ENCODE measurements at regions not wholly inside any gene's neighbourhood (a gene's known extent, or its start where the extent isn't known, plus 50 kb on each side); places are given as distances from the start of the nearest gene placed in this dataset.
A peak's percentile ranks its signal among the peaks of the same experiment; 100 is the strongest.
"Not testable (repeated sequence)": the region's sequence is repeated elsewhere in the genome, so short reads cannot be mapped to it uniquely, and the experiment has no call there.

- no peak for DNase-seq
Measured at GRCh38 chr18:49731860-49732311, 81.4 kb downstream of the ACAA2 start.

- no peak for DNase-seq
Measured at GRCh38 chr18:49731421-49731841, 81.9 kb downstream of the ACAA2 start.

- DNase-seq, result no peak
Measured at GRCh38 chr18:49730951-49731391, 82.4 kb downstream of the ACAA2 start.

GRCh38 chr18:49728542-49728941, 84.8 kb downstream of the ACAA2 start:
- no peak for DNase-seq

GRCh38 chr18:49727816-49728215, 85.5 kb downstream of the ACAA2 start:
- no peak for DNase-seq

DNA sequence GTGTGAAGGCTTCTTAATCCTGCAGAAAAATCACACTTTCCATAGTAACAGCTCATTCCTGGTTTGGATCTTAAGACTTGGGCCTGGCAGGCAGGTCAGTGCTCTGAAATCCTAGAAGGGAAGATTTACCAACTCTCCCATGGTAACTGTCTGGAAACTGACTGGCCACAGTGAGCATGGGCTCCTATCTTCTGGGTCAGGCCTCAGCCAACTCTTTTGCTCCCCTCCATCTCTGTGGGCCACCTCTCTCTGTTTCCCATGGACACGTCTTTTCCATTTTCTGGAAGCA, 86.7 kb downstream of the ACAA2 start:
- DNase-seq, result no peak

DNA sequence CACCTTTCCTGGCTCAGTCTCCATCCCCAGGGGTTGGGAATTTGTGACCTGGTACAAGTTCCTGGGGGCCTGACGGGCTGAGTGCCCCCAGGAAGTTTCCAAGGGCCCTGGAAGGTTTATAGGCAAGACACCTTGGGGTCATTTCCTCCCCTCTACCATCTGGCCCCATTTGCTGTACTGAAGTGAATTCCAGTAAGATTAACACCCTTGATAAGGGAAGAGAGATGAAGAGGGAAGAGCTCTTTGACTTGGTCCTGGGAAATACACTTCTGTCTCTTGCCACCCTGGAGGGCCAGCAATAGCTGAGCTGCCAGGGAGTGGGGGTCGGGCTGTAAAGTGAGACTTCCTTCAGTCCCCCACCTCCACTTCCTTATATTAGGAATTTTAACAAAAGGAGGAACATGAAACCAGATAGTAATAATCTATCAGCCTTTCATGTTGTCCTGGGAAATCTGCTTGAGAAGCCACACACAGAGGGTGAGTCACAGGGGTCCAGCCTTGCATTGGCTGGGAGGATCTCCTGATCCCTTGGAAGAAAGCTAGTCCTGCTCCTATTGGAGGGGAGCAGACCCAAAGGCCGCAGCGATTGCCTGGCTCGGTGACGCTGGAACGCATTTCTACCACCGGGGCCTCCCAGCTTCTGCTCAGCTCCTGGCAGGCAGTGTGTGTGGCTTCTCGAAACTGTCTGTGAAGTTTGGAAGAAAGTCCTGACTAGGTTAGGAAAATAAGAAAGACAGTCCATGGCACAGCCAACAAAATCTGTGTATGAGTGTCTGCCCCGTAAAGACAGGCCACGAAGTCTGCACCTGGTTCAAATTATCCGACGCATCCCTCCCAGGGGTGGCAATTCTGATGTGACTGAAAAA, 87.3 kb downstream of the ACAA2 start:
- peak; percentile 93 for DNase-seq

DNA sequence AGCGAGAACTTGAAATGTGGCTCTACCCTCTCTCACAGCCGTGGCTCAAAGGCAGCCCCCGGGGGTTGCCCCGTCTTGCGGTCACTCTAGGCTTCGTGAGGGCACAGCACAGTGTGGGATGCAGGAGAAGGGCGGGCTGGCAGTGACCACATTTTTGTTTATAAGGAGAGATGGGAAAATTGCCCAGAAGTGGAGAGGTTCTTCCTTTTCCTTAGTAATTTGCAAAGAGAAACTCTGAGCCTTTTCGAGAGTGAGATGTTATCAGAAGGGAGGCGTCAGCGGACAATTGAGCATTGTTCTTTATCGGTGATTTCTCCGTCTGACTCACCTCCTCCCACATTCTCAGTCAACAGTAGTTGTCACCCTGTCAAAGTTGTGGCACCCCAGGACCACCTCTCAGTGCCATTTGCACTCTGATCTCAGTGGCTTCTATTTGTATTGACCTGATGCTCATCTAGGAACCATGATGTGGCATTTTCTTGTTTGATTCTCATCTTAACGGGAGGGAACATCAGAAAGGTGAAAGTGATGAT, 89.6 kb downstream of the ACAA2 start:
- no peak for DNase-seq

- no peak for DNase-seq
Measured at GRCh38 chr18:49722477-49722876, 90.9 kb downstream of the ACAA2 start.

DNA sequence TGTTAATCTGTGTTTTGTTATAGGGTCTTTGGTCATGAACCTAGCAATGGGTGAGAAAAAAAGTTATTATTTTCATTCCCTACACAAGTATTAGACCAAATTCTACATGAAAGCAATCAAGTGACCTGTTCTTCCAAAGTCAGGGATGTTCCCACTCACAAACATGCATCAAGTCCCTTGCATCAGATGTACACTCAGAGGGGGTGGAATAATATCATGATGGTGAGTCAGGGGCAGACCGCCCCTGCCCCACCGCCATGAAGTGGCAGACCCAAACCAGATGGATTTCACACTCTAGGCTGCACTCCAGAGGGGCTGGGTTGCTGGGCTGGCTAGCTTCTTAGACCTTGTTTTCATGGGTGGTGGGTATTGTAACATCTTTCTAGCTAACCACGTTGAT, 91.4 kb downstream of the ACAA2 start:
- no peak for DNase-seq

GRCh38 chr18:49720944-49721343, 92.4 kb downstream of the ACAA2 start:
- not testable (repeated sequence) for DNase-seq

DNA sequence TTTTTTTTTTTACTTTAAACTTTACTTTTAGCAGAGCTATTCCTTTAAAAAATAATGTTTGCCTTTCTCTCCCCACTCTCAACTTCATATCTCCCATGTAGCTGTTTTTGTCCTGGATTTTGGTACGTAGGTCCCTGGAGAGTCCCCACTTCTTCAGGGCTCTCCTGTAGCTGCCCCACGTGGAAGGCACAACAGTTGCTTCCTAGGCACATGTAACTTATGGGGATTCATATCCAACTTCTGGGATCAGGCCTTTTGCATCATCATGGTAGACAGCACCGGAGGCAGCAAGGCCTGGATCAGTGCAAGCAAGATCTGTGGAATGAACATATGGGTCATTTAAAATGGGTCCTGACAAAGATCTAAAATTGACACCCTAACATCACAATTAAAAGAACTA, 95.7 kb downstream of the ACAA2 start:
- DNase-seq, result no peak

GRCh38 chr18:49716035-49716434, 97.3 kb downstream of the ACAA2 start:
- no peak for DNase-seq

DNA sequence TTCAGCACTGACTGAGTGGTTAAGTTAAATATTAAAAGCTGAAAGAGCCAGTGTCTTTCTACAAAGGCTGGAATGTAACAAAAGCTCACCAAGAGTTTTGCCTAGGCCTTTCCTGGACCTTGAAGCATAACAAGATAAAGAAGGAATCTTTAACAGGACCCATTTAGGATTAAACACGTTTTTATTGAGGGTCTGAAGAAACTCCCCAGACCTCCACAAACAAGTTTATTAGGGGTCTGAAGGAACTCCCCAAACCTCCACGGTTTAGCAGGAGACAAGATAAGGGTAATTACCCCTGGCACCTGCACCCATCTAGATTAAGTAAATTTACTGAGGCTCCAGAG, 104.0 kb downstream of the ACAA2 start:
- no peak for DNase-seq

- no peak for DNase-seq
Measured at GRCh38 chr18:49708662-49709346, 104.5 kb downstream of the ACAA2 start.

- DNase-seq, result no peak
Measured at GRCh38 chr18:49707599-49707998, 105.7 kb downstream of the ACAA2 start.

- DNase-seq, result no peak
Measured at GRCh38 chr18:49704334-49704733, 109.0 kb downstream of the ACAA2 start.

DNA sequence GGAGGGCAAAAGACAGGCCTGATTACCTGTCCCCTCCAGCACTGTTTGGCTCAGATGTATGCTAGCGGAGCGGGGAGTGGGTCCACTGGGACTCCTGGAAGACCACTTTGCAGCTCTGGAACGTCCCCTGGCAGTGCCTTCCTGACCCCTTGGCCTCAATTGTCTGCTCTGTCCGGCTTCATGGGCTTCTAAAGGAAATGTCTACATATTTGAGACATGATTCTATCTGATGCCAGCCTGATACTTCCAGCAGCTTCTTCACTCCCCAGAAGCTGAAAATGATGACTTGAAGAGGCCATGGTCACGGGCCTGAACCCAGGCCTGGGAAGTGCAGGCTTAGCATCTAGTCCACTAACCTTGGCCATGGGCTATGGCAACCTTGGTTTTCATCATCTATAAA, 112.1 kb downstream of the ACAA2 start:
- DNase-seq, result no peak

DNA sequence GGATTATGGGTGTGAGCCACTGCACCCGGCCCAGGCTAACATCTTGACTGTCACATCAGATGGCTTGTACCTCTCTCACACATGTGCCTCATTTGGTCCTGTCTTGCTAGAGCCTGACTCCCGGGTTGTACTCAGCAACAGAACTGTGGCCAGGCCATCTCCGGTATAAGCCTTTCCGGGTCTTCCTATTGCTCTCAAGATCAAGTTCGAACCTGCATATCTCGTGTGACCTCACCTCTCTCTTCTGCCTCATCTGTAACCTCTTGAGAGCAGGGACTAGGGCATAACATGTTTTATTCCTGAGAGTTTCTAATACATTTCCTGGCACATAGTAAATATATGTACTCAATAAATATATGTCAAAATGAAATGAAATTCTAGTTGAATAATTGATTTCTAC, 114.0 kb downstream of the ACAA2 start:
- DNase-seq, result no peak

DNA sequence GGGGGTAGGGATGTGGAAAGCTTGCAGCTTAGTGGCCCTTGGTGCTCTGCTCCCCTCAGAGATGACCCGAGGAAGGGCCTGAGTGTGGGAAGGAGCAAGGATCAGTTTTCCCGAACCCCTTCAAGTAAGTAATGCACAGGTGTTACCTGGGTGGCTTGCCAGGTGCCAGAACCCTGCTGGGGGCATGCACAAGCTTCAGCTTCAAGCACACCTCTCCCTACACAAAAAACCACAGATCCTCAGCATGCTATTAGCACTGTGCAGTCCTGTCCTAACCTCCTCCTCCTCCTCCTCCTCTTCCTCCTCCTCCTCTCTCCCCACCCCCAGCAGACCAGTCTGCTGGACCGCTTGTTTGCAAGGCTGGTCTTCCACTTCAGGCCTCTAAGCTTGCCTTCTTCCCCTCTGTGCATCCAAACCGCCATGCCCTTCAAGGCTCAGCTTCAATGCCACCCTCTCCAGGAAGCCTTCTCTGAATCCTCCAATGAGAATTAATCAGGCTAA, 114.8 kb downstream of the ACAA2 start:
- no peak for DNase-seq

DNA sequence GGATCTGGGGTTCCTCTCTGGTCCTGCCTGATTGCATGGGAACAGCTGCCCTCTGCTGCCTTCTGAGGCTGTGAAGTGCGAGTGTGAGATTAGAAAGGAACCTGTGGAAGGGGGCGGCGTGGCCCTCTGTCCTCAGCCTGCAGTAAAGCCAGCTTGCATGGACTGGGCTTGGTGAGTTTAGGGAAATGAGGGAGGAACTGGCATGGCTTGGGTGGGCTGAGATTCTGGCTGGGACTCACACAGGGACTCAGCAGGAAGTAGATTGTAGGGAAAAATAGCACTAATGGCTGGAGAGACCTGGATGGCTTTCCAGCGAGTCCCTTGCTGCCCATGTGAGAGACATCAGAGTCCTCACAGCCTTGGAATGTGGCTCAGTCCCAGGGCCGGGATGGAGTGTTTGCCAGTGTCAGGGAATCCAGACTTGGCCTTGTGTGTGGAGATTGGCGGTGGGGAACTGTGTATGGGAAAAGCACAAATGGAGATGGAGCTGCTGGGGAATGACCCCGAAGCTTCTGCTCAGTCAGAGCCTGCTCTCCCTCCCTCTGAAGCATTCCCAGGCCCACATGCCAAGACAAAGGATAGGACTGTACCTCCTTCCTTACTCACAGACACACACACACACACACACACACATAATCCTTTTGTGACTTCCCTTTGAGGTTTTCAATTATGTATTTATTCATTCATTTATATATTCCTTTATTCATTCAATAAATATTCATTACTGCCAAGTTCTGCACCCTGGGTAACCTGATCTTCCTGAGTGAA, 115.4 kb downstream of the ACAA2 start:
- peak; percentile 85 for DNase-seq

DNA sequence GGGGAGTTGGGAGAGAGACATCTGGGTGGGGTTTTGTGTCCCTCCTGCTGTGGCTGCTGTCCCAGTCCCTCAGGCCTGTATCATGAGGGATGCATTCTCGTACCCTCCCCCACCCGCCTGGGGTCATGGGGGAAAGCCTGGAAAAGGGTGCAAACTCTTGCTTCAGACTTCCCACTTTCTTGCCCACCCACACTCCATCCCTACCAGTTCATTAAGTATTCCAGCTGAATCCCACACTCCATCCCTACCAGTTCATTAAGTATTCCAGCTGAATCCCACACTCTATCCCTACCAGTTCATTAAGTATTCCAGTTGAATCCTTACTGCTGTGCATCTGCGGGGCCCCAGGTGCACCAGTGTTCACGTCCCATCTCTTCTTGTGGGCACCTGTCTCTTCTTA, 116.3 kb downstream of the ACAA2 start:
- DNase-seq, result no peak

- no peak for DNase-seq
Measured at GRCh38 chr18:49694402-49694801, 118.9 kb downstream of the ACAA2 start.

DNA sequence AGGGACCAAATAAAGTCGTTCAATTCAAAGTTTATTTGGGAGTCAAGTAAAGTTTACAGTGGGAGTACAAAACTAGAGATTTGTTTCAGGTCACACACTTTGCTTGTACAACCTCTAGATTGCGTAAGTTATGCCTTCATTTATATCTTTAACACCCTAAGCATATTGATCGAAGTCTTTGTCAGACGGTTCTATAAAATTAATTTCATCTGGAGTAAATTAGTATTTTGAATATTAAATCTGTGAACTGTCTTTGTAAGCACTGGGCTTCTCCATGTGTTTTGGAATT, 119.7 kb downstream of the ACAA2 start:
- no peak for DNase-seq
